Neuron (in vitro differentiated cells): ENCODE measurements at regions not wholly inside any gene's neighbourhood (a gene's known extent, or its start where the extent isn't known, plus 50 kb on each side); places are given as distances from the start of the nearest gene placed in this dataset.

ENCODE experiments used
- H2AFZ ChIP-seq: one replicate; pipeline ENCODE4 v1.6.1; 2013; ENCODE audit warnings: low read depth, mild to moderate bottlenecking, inconsistent platforms, low read length, moderate library complexity
- H3K27me3 ChIP-seq: one replicate; pipeline ENCODE4 v1.6.1; 2013; ENCODE audit warnings: low read length; ENCODE audit not compliant: insufficient read depth
- H3K36me3 ChIP-seq: one replicate; pipeline ENCODE4 v1.6.1; 2013; ENCODE audit warnings: low read length; ENCODE audit not compliant: insufficient read depth
- H3K4me1 ChIP-seq: one replicate; pipeline ENCODE4 v1.6.1; 2013; ENCODE audit warnings: low read length; ENCODE audit not compliant: insufficient read depth
- H3K4me3 ChIP-seq: 2 replicates; pipeline ENCODE4 v1.5.1; 2013; ENCODE audit warnings: mild to moderate bottlenecking, low read length, moderate library complexity
- H3K9me3 ChIP-seq: one replicate; pipeline ENCODE4 v1.6.1; 2013; ENCODE audit warnings: low read length

- Histone ChIP-seq H3K36me3 (no peaks in the 10 kb centered on the region), H3K27me3 (no peaks in the 10 kb centered on the region), H3K4me3 (no peak overlapping the region), H3K9me3 (no peaks in the 10 kb centered on the region), H3K4me1 (no peaks in the 10 kb centered on the region), H2AFZ (no peak overlapping the region)
Observed at GRCh38 chr11:69966910-69967483, 111.1 kb upstream of the ANO1 start.

- Histone ChIP-seq H3K4me3 (no peak overlapping the region), H3K36me3 (no peaks in the 10 kb centered on the region), H3K9me3 (no peaks in the 10 kb centered on the region), H3K4me1 (no peaks in the 10 kb centered on the region), H3K27me3 (no peaks in the 10 kb centered on the region), H2AFZ (no peak overlapping the region)
Observed at GRCh38 chr11:69967484-69967883, 110.6 kb upstream of the ANO1 start.

GRCh38 chr11:69968396-69969347 lies 109.4 kb upstream of the ANO1 start:
- Histone ChIP-seq H2AFZ (no peak overlapping the region), H3K9me3 (no peaks in the 10 kb centered on the region), H3K4me1 (no peaks in the 10 kb centered on the region), H3K4me3 (no peak overlapping the region), H3K27me3 (no peaks in the 10 kb centered on the region), H3K36me3 (no peaks in the 10 kb centered on the region)

GRCh38 chr11:69969890-69970784 lies 108.0 kb upstream of the ANO1 start:
- Histone ChIP-seq H3K4me1 (no peaks in the 10 kb centered on the region), H3K9me3 (no peaks in the 10 kb centered on the region), H3K36me3 (no peaks in the 10 kb centered on the region), H2AFZ (no peak overlapping the region), H3K4me3 (no peak overlapping the region), H3K27me3 (no peaks in the 10 kb centered on the region)

- Histone ChIP-seq H3K27me3 (no peaks in the 10 kb centered on the region), H3K36me3 (no peaks in the 10 kb centered on the region), H3K4me3 (no peak overlapping the region), H2AFZ (no peak overlapping the region), H3K9me3 (no peaks in the 10 kb centered on the region), H3K4me1 (no peaks in the 10 kb centered on the region)
Observed at GRCh38 chr11:69970785-69971535, 107.2 kb upstream of the ANO1 start.

- Histone ChIP-seq H3K4me3 (no peak overlapping the region), H3K9me3 (no peaks in the 10 kb centered on the region), H3K36me3 (no peaks in the 10 kb centered on the region), H3K27me3 (no peaks in the 10 kb centered on the region), H3K4me1 (no peaks in the 10 kb centered on the region), H2AFZ (no peak overlapping the region)
Observed at GRCh38 chr11:69971741-69972140, 106.4 kb upstream of the ANO1 start.

GRCh38 chr11:69972351-69972802 lies 105.7 kb upstream of the ANO1 start:
- H3K4me1 ChIP-seq, result no peaks in the 10 kb centered on the region
- H3K36me3 ChIP-seq, result no peaks in the 10 kb centered on the region
- no peak overlapping the region for H2AFZ ChIP-seq
- H3K27me3 ChIP-seq, result no peaks in the 10 kb centered on the region
- H3K4me3 ChIP-seq, result no peak overlapping the region
- no peaks in the 10 kb centered on the region for H3K9me3 ChIP-seq

- no peak overlapping the region for H3K4me3 ChIP-seq
Observed at GRCh38 chr11:69974528-69974927, 103.6 kb upstream of the ANO1 start.

GRCh38 chr11:69975822-69976221 lies 102.3 kb upstream of the ANO1 start:
- H3K27me3 ChIP-seq, result no peaks in the 10 kb centered on the region

More at GRCh38 chr11:69974528-69974927, 103.6 kb upstream of the ANO1 start:
- H3K9me3 ChIP-seq, result no peaks in the 10 kb centered on the region
- no peak overlapping the region for H2AFZ ChIP-seq
- H3K4me1 ChIP-seq, result no peaks in the 10 kb centered on the region
- H3K27me3 ChIP-seq, result no peaks in the 10 kb centered on the region
- H3K36me3 ChIP-seq, result no peaks in the 10 kb centered on the region

GRCh38 chr11:69976794-69977193 lies 101.3 kb upstream of the ANO1 start:
- Histone ChIP-seq H3K27me3 (peaks cover 1% of the 10 kb centered on the region), H2AFZ (no peak overlapping the region), H3K9me3 (no peaks in the 10 kb centered on the region), H3K36me3 (no peaks in the 10 kb centered on the region), H3K4me1 (no peaks in the 10 kb centered on the region), H3K4me3 (no peak overlapping the region)

More at GRCh38 chr11:69975822-69976221, 102.3 kb upstream of the ANO1 start:
- Histone ChIP-seq H3K36me3 (no peaks in the 10 kb centered on the region), H3K9me3 (no peaks in the 10 kb centered on the region), H3K4me1 (no peaks in the 10 kb centered on the region), H2AFZ (no peak overlapping the region), H3K4me3 (no peak overlapping the region)

- Histone ChIP-seq H3K4me1 (no peaks in the 10 kb centered on the region), H3K36me3 (no peaks in the 10 kb centered on the region), H2AFZ (no peak overlapping the region), H3K4me3 (no peak overlapping the region), H3K9me3 (no peaks in the 10 kb centered on the region), H3K27me3 (peaks cover 13% of the 10 kb centered on the region)
Observed at GRCh38 chr11:69977951-69978350, 100.2 kb upstream of the ANO1 start.

- Histone ChIP-seq H3K4me1 (no peaks in the 10 kb centered on the region), H3K27me3 (peaks cover 24% of the 10 kb centered on the region), H3K9me3 (no peaks in the 10 kb centered on the region)
Observed at GRCh38 chr11:69978841-69979614, 99.1 kb upstream of the ANO1 start.

More at GRCh38 chr11:69978841-69979614, 99.1 kb upstream of the ANO1 start:
- H3K4me3 ChIP-seq, result no peak overlapping the region
- no peak overlapping the region for H2AFZ ChIP-seq
- no peaks in the 10 kb centered on the region for H3K36me3 ChIP-seq
